BJ (cell line): ENCODE measurements at regions not wholly inside any gene's neighbourhood (a gene's known extent, or its start where the extent isn't known, plus 50 kb on each side); places are given as distances from the start of the nearest gene placed in this dataset.

Experiments used
- CTCF ChIA-PET: fragments of 350-600 bp; formaldehyde crosslinking; extraction: SDS; loops from one replicate; lab custom pipeline; 2021; ENCODE audit warnings: antibody characterized with exemption, inconsistent platforms; lab: Yijun Ruan, JAX
- POLR2A ChIA-PET: fragments of 300-600 bp; sonication (Branson Sonifier 250); formaldehyde crosslinking; extraction: SDS; loops from one replicate; lab custom pipeline; 2021; ENCODE audit warnings: antibody characterized with exemption; lab: Charles Lee
- DNase-seq: peaks from one replicate; pipeline ENCODE4 v3.0.0-alpha.2; 2011; ENCODE audit warnings: low read depth
- H3K27me3 ChIP-seq: 2 replicates; pipeline ENCODE4 v1.6.0; 2011; ENCODE audit warnings: low read length; ENCODE audit not compliant: control insufficient read depth, insufficient read depth
- H3K36me3 ChIP-seq: 2 replicates; pipeline ENCODE4 v1.5.1; 2011; ENCODE audit warnings: low read length; ENCODE audit not compliant: control insufficient read depth, insufficient read depth
- H3K4me3 ChIP-seq: 2 replicates; pipeline ENCODE4 v1.5.1; 2011; ENCODE audit warnings: low read depth, mild to moderate bottlenecking, control low read depth, low read length
- TF ChIP-seq, protein P1 (sequence below): IDR thresholded peaks from 2 replicates; pipeline ENCODE4 v1.5.1; 2011; ENCODE audit warnings: low read depth, mild to moderate bottlenecking, control low read depth, inconsistent platforms, low read length, moderate library complexity; ENCODE audit not compliant: insufficient read depth

DNA sequence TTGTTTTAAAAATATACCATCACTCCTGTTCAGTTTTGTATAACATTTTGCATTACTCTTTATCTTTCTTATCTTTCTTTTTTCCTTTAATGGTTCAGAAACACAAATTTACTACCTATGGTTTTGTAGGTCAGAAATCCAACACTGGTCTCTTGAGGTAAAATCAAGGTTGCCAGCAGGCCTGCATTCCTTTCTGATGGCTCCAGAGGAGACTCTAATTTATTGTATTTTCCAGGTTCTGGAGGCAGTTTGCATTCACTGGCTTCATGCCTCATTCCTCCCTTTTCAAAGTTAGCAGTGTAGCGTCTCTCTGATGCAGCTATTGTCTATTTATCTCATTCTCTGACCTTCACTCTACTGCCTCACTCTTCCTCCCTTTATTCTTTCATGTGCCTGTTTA, 767.4 kb downstream of the SLITRK6 start:
- DNase-seq, result no peak
- POLR2A ChIA-PET, result no interaction called here
- no peaks in the 10 kb centered on the region for H3K27me3 ChIP-seq
- TF ChIP-seq, protein P1, sequence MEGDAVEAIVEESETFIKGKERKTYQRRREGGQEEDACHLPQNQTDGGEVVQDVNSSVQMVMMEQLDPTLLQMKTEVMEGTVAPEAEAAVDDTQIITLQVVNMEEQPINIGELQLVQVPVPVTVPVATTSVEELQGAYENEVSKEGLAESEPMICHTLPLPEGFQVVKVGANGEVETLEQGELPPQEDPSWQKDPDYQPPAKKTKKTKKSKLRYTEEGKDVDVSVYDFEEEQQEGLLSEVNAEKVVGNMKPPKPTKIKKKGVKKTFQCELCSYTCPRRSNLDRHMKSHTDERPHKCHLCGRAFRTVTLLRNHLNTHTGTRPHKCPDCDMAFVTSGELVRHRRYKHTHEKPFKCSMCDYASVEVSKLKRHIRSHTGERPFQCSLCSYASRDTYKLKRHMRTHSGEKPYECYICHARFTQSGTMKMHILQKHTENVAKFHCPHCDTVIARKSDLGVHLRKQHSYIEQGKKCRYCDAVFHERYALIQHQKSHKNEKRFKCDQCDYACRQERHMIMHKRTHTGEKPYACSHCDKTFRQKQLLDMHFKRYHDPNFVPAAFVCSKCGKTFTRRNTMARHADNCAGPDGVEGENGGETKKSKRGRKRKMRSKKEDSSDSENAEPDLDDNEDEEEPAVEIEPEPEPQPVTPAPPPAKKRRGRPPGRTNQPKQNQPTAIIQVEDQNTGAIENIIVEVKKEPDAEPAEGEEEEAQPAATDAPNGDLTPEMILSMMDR, result no peak
- CTCF ChIA-PET, result no interaction called here
- H3K4me3 ChIP-seq, result no peak overlapping the region
- H3K36me3 ChIP-seq, result no peaks in the 10 kb centered on the region

DNA sequence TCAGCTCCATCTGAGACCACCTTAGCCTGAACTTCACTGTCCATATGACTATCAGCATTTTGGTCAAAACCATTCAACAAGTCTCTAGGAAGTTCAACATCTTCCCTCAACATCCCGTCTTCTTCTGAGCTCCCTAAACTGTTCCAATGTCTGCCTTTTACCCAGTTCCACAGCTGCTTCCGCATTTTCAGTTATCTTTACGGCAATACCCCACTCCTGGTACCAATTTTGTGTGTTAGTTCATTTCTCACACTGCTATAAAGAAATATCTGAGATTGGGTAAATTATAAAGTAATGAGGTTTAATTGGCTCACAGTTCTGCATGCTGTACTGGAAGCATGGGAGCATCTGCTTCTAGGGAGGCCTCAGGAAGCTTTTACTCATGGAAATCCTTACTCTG, 771.2 kb downstream of the SLITRK6 start:
- Histone ChIP-seq H3K36me3 (no peaks in the 10 kb centered on the region), H3K27me3 (no peaks in the 10 kb centered on the region), H3K4me3 (no peak overlapping the region)
- ChIA-PET POLR2A (no interaction called here), CTCF (no interaction called here)
- DNase-seq, result no peak
- TF ChIP-seq, protein P1, result no peak

DNA sequence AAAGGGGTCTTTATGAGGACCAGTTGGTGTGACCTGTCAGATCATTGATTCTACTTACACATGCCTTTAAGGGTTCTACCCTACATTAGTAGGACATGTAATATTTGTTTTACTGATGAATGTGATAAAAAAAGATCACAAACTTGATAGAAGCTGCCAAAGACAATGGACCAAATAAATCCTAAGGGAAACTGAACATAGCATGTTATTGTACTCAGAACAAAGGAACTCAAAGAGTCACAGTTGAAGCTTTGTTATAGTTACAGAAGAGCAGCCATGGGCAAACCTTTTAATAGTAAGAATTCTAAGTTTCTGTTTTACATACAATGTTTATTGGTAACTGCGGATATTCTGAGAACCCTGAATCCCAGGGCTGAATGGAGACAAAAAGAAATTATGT, 780.1 kb downstream of the SLITRK6 start:
- POLR2A ChIA-PET, result no interaction called here
- Histone ChIP-seq H3K36me3 (no peaks in the 10 kb centered on the region), H3K27me3 (no peaks in the 10 kb centered on the region), H3K4me3 (no peak overlapping the region)
- TF ChIP-seq, protein P1, result no peak
- DNase-seq, result no peak
- CTCF ChIA-PET, result no interaction called here

DNA sequence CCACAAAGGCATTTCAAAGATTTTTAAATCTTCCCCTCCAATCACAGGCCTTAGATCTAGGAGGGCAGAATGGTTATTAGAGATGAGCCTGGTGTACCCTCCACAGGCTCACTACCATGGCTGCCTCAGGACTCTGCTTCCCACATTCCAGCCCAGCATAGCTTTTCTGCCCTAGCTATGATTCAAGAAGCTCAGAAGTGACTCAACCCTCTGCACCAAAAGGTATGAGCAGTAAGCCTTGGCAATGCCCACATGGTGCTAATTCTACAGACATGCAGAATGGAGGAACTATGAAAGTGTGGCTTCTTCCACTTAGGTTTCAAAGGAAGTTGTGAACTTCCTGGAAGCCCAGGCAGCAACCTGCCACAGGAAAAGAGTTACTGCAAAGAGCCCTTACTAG, 786.2 kb downstream of the SLITRK6 start:
- no peak for DNase-seq
- POLR2A ChIA-PET, result no interaction called here

DNA sequence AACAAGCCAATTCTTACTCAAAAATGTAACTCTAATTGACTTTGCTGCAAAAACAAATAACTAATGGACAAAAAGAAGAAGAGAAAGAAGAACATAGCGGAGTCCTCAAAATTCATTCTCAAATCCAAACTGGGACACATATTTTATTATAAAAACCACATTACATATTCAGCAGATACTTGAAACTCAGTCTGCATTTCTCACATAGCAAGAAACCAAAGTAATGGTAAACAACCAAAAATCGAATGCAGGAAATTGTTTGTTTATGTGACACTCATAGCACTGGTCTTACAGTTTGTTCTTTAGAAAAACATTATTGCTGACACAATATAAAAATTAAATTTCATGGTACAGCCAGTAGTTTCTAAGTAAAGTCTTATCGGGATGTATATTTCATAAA, 789.8 kb downstream of the SLITRK6 start:
- POLR2A ChIA-PET, result no interaction called here

More for the DNA sequence above, 786.2 kb downstream of the SLITRK6 start:
- TF ChIP-seq, protein P1, result no peak
- no peaks in the 10 kb centered on the region for H3K36me3 ChIP-seq
- H3K4me3 ChIP-seq, result no peak overlapping the region
- CTCF ChIA-PET, result no interaction called here
- H3K27me3 ChIP-seq, result no peaks in the 10 kb centered on the region

More for the DNA sequence above, 789.8 kb downstream of the SLITRK6 start:
- H3K4me3 ChIP-seq, result no peak overlapping the region
- DNase-seq, result no peak
- H3K27me3 ChIP-seq, result no peaks in the 10 kb centered on the region
- H3K36me3 ChIP-seq, result no peaks in the 10 kb centered on the region
- TF ChIP-seq, protein P1, result no peak
- CTCF ChIA-PET, result no interaction called here
